LNCAP (cell line): ENCODE measurements at regions not wholly inside any gene's neighbourhood (a gene's known extent, or its start where the extent isn't known, plus 50 kb on each side); places are given as distances from the start of the nearest gene placed in this dataset.

Experiments used
- CTCF ChIP-seq: fragments of 450-650 bp; IDR thresholded peaks from 2 replicates; pipeline ENCODE4 v1.5.1; 2017; ENCODE audit warnings: mild to moderate bottlenecking

GRCh38 chr2:10183146-10183675, 60.7 kb downstream of the RRM2 start:
- no peak for TF ChIP-seq CTCF

- TF ChIP-seq CTCF, result no peak
Measured at GRCh38 chr2:10184421-10184820, 61.9 kb downstream of the RRM2 start.

- no peak for TF ChIP-seq CTCF
Measured at GRCh38 chr2:10185046-10185445, 62.5 kb downstream of the RRM2 start.

- TF ChIP-seq CTCF, result no peak
Measured at GRCh38 chr2:10185755-10186154, 63.2 kb downstream of the RRM2 start.

- no peak for TF ChIP-seq CTCF
Measured at GRCh38 chr2:10186868-10187535, 64.5 kb downstream of the RRM2 start.

- TF ChIP-seq CTCF, result no peak
Measured at GRCh38 chr2:10187661-10188060, 65.1 kb downstream of the RRM2 start.

GRCh38 chr2:10188211-10188610, 65.7 kb downstream of the RRM2 start:
- TF ChIP-seq CTCF, result peak; percentile 26; the same call in 1 of the 2 replicates
